Esophagus muscularis mucosa (tissue), 3 donors: ENCODE measurements at regions not wholly inside any gene's neighbourhood (a gene's known extent, or its start where the extent isn't known, plus 50 kb on each side); places are given as distances from the start of the nearest gene placed in this dataset.

Experiments used
- POLR2A ChIP-seq: fragments of 450-650 bp; IDR thresholded peaks from one replicate; pipeline ENCODE4 v1.6.1; 2017; ENCODE audit warnings: antibody characterized with exemption, moderate library complexity, mild to moderate bottlenecking, low read depth
- TF ChIP-seq, protein P1 (sequence below), 3 experiments: fragments of 200-600 bp in 2 of 3; fragments of 450-650 bp in 1 of 3; sonication (generic) in 2 of 3; IDR thresholded peaks; one replicate each; pipeline ENCODE4 v1.5.1; 2017 to 2019; ENCODE audit warnings: antibody characterized with exemption in 3 of 3, mild to moderate bottlenecking in 2 of 3, moderate library complexity in 1 of 3

DNA sequence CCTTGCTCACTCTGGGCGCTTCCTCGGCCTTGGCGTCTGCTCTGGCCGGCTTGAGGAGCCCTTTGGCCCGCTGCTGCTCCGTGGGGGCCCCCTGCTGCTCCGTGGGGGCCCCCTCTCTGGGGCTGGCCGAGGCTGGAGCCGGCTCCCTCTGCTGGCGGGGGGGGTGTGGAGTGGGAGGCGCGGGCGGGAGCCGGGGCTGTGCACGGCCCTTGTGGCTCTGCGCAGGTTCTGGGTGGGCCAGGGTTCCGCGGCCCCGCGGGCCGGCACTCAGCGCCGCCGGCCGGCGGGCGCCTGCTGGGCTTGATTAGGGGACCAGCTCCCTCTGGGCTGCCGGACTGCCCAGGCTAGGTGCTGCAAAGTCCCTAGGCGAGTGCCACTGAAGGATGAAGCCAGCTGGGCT lies 436.2 kb downstream of the SLITRK6 start:
- TF ChIP-seq, protein P1, sequence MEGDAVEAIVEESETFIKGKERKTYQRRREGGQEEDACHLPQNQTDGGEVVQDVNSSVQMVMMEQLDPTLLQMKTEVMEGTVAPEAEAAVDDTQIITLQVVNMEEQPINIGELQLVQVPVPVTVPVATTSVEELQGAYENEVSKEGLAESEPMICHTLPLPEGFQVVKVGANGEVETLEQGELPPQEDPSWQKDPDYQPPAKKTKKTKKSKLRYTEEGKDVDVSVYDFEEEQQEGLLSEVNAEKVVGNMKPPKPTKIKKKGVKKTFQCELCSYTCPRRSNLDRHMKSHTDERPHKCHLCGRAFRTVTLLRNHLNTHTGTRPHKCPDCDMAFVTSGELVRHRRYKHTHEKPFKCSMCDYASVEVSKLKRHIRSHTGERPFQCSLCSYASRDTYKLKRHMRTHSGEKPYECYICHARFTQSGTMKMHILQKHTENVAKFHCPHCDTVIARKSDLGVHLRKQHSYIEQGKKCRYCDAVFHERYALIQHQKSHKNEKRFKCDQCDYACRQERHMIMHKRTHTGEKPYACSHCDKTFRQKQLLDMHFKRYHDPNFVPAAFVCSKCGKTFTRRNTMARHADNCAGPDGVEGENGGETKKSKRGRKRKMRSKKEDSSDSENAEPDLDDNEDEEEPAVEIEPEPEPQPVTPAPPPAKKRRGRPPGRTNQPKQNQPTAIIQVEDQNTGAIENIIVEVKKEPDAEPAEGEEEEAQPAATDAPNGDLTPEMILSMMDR (IDR thresholded peaks at IDR 0.05) = no peak
- TF ChIP-seq POLR2A = no peak
